ENCODE measurements at regions not wholly inside any gene's neighbourhood (a gene's known extent, or its start where the extent isn't known, plus 50 kb on each side); places are given as distances from the start of the nearest gene placed in this dataset.
"Not testable (repeated sequence)": the region's sequence is repeated elsewhere in the genome, so short reads cannot be mapped to it uniquely, and the experiment has no call there.

DNA sequence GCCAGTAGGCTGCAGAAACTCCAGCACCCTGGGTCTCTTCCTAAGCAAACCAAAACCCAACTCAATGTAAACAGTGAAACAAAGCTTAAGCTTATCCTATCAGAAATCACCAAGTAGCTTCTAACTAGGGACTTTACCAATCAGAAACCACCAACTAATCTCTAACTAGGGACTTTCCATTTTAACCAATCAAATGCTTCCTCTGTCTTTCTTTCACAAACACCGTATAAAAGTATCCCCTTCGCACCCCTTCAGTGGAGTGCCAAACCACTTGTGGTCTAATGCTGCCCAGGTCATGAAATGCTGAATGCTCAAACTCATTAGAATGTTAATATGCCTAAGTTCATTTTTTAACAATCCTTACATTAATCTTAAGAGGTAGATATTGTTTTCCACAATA, 250.5 kb upstream of the DUSP10 start:
- Histone ChIP-seq H3K9me3 (no peaks in the 10 kb centered on the region), H3K4me3 (no peak overlapping the region), H3K27me3 (no peaks in the 10 kb centered on the region), H3K36me3 (no peaks in the 10 kb centered on the region)
- DNase-seq = no peak

DNA sequence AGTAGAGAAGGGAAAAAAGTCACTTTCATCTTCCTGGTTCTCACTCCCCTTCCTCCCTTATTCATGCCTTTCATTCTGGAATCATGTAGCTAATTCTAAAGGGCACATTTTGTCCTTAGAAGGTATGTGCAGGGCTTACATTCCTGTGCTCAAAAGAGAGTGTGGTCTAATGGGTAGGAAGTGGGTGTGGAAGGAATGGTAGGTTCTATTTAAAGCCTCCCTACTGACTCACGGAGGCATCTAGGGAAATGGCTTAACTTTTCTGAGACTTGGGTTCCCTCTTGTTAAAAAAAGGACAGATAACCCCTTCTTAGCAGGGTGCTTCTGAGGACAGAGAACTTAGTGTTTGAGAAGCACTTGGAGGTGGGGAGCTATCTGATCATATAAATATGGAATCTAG, 249.3 kb upstream of the DUSP10 start:
- H3K9me3 ChIP-seq = no peaks in the 10 kb centered on the region
- H3K27me3 ChIP-seq = no peaks in the 10 kb centered on the region
- no peak for DNase-seq
- no peaks in the 10 kb centered on the region for H3K36me3 ChIP-seq
- no peak overlapping the region for H3K4me3 ChIP-seq

DNA sequence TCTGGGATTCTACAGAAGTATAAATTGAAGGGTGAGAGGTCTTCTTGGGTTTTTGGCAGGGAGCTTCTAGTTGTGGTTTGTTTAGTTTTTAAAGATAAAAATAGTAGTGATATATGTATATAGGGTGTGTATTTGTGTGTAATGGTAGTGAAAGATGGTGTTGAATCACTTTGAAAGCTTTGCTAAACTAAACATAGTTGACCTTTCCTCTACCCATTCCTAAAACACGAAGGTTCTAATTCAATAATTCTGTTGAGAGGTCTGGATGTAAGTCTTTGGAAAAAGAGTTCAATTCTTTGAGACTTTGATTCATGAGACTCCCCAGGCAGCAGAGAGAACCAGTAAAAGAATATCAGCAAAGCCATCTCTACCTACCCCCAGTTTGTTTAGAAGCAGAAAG, 247.9 kb upstream of the DUSP10 start:
- Histone ChIP-seq H3K9me3 (no peaks in the 10 kb centered on the region), H3K4me3 (no peak overlapping the region), H3K27me3 (no peaks in the 10 kb centered on the region), H3K36me3 (no peaks in the 10 kb centered on the region)
- no peak for DNase-seq

DNA sequence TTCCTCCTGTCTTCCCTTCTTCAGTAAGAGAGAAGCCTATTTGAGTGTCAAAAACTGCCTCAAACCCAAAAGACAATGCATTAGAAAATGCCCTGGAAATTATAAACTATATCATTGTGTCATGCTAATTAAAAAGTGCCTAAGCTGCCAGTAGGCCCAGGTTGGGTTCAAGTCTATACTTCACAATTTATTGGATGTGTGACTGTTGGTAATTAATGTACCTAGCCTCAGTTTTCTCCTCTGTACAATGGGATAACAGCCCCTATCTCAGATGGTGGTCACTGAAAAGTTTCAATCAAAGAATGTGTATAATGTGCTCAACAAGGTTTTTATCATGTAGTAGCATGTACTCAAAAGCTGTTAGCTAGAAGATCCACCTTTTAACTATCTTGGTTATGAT, 246.9 kb upstream of the DUSP10 start:
- H3K27me3 ChIP-seq = no peaks in the 10 kb centered on the region
- H3K36me3 ChIP-seq = no peaks in the 10 kb centered on the region
- no peaks in the 10 kb centered on the region for H3K9me3 ChIP-seq
- H3K4me3 ChIP-seq = no peak overlapping the region
- no peak for DNase-seq

DNA sequence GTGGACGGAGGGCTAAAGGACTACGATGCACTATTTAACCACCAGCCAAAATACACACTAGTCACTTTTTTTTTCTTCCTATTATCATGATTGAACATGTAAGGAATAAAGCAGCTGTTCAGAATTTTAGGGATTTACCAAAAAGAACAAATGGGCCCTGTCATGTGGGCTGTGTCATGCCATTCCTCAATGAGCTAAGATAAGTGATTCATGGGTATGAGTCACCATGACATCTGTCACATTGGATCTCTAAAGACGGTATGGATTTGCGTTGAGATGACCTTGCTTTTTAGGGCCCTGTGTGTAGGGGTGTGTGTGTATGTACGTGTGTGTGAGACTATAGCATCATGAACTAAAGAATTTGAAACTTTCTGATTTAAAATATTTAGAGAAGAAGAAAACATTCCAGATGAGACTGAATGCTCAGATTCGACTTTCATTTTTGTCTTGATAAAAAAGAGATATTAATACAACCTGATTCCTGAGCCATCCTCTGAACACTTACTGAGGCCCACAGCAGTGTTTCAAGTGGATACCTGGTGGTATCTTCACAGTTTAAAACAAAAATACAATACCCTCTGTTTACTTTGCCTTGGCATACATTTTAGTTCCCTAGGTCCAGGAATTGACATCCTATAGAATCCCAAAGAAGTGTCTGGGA, 246.1 kb upstream of the DUSP10 start:
- H3K27me3 ChIP-seq = no peaks in the 10 kb centered on the region
- H3K9me3 ChIP-seq = no peaks in the 10 kb centered on the region
- peak; percentile 20 for DNase-seq
- no peak overlapping the region for H3K4me3 ChIP-seq
- no peaks in the 10 kb centered on the region for H3K36me3 ChIP-seq

DNA sequence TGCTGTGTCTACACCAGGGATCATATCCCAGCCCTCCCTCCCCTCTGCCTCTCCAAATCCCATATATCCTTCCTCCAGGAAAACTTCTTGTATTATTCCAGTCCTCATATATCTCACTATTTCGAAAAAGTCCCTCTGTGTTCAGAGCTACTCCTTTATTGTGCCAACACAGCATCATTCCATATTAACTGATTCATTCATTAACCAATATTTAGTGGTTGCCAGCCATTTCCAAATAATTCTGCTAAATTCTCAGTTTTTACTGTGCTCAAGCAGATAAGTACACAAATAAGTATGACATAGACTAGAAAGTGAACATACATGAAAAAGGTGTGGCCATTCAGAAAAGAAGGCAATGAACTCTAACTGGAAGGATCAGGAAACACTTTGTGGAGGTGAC, 241.6 kb upstream of the DUSP10 start:
- H3K36me3 ChIP-seq = no peaks in the 10 kb centered on the region
- DNase-seq = no peak
- H3K4me3 ChIP-seq = no peak overlapping the region
- H3K27me3 ChIP-seq = no peaks in the 10 kb centered on the region
- H3K9me3 ChIP-seq = no peaks in the 10 kb centered on the region

DNA sequence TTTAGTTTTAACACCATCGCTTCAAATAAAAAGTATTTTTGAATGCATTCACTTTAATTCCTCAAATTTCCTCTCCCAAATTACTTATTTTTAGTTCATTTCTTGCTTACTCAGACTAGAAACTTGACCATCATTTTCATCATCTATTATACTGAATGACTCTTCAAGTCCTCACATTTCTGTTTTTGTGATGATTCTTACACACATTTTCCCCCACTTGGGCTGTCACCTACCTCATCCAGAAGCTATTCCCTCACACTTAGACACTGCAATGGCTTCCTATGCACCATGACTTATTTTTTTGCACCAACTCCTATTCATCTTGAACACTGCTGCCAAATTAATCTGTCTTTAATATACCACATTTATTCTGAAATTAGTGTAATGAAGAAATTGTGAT, 239.6 kb upstream of the DUSP10 start:
- Histone ChIP-seq H3K9me3 (no peaks in the 10 kb centered on the region), H3K27me3 (no peaks in the 10 kb centered on the region), H3K4me3 (no peak overlapping the region), H3K36me3 (no peaks in the 10 kb centered on the region)
- no peak for DNase-seq

DNA sequence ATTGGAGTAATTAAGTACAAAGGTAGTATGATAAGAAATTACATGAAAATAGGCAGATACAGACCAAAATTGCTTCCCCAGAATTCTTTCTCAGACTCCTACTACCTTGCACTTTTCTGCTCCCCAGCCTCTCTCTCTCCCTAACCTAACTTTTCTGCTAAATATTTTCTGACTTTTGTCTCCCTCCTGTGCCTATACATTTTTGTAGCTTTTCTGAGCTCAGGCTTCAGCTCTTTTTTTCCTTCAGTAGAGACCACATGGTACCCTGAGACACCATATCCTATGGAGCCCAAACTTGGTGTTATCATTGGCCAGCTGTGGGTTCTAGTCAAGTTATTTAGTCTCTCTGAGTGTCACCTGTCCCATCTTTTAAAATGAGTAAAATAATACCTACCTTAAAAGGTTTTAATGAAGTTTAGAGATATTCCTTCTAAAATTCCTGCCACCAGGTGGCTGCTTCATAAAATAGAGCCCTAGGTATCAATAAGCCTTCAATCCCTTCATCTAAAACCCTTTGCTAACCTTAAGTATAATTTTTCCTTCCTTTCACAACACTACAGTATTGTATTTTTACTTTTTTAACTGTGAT, 237.6 kb upstream of the DUSP10 start:
- no peaks in the 10 kb centered on the region for H3K27me3 ChIP-seq
- H3K9me3 ChIP-seq = no peaks in the 10 kb centered on the region
- no peak for DNase-seq
- H3K36me3 ChIP-seq = no peaks in the 10 kb centered on the region
- no peak overlapping the region for H3K4me3 ChIP-seq

DNA sequence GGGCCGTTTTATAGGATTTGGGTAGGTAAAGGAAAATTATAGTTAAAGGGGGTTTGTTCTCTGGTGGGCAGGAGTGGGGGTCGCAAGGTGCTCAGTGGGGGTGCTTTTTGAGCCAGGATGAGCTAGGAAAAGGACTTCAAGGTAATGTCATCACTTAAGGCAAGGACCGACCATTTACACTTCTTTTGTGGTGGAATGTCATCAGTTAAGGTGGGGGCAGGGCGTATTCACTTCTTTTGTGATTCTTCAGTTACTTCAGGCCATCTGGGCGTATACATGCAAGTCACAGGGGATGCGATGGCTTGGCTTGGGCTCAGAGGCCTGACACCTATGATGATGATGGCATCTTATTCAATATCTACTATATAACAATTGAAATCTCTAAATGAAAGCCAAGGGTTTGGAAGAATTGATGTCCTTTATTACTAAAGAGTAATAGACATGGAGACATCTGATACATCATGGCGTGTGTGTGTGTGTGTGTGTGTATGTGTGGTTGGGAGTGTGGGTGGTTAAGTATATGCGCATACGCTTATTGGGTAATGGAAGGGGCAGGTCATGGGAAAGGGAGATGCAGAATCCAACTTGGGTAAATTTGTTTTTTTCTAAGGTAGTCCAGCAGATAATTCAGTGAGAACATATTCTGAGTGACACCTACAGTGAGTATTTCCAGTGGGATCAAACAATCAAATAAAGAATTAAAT, 236.9 kb upstream of the DUSP10 start:
- H3K4me3 ChIP-seq, H3K9me3 ChIP-seq, H3K36me3 ChIP-seq, DNase-seq, H3K27me3 ChIP-seq: not testable (repeated sequence)

DNA sequence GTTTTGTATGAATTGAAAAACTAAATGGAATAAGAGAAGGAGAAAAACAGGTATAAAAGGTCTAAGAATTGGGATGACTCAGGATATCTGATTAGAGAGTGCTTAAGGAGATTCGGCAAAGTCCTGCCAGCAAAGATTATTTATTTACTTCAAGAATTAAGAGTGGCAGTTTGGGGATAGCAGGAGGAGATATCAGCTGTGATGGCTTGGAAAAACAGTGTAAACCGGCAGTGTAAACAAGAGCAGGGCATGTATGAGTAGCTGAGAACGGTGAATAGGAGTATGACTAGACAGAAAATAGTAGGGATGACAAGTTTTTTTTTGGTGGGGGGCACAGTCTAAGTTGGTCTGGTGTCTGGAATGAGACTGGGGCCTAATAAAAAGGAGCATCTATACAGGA, 231.9 kb upstream of the DUSP10 start:
- not testable (repeated sequence) for H3K9me3 ChIP-seq, H3K27me3 ChIP-seq, H3K36me3 ChIP-seq, H3K4me3 ChIP-seq, DNase-seq

DNA sequence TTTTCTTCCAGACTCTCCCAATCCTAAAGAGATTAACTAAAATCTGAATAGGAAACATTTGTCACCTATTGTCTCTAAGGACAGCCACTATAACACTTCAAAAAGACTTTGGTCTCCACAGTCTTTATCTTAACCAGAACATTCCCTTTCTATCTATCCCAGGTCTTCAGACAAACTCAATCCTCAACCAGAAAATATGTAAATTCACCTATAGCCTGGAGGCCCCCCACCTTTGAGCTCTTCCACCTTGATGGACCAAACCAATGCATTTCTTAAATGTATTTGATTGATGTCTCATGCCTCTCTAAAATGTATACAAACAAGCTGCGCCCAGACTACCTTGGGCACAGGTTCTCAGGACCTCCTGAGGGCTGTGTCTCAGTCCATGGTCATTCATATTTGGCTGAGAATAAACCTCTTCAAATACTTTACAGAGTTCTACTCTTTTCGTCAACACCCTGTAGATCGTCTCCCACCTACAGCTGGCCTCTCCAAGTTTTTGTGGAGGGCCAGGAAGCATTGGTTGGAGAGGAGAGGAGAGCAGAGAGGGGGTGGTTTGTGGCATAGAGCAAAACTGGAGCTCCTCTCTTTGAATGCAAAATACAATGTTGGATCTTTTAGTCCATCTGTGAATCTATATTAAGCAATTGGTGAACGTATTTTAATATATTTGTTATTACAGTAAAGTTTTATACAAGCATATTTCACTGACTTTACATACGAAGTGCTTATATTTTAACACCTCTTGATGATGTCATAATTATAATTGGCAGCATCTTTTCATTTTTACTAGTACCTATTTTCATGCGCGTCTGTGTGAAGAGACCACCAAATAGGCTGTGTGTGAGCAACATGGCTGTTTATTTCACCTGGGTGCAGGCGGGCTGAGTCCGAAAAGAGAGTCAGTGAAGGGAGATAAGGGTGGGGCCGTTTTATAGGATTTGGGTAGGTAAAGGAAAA, 230.7 kb upstream of the DUSP10 start:
- no peak for DNase-seq
- no peaks in the 10 kb centered on the region for H3K27me3 ChIP-seq
- H3K36me3 ChIP-seq = no peaks in the 10 kb centered on the region
- no peak overlapping the region for H3K4me3 ChIP-seq
- H3K9me3 ChIP-seq = no peaks in the 10 kb centered on the region

DNA sequence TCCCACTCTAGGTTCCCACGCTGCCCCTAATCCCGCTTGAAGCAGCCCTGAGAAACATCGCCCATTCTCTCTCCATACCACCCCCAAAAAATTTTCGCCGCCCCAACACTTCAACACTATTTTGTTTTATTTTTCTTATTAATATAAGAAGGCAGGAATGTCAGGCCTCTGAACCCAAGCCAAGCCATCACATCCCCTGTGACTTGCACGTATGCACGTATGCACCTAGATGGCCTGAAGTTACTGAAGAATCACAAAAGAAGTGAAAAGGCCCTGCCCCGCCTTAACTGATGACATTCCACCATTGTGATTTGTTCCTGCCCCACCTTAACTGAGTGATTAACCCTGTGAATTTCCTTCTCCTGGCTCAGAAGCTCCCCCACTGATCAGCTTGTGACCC, 229.1 kb upstream of the DUSP10 start:
- H3K9me3 ChIP-seq, H3K4me3 ChIP-seq, H3K36me3 ChIP-seq, H3K27me3 ChIP-seq, DNase-seq: not testable (repeated sequence)

DNA sequence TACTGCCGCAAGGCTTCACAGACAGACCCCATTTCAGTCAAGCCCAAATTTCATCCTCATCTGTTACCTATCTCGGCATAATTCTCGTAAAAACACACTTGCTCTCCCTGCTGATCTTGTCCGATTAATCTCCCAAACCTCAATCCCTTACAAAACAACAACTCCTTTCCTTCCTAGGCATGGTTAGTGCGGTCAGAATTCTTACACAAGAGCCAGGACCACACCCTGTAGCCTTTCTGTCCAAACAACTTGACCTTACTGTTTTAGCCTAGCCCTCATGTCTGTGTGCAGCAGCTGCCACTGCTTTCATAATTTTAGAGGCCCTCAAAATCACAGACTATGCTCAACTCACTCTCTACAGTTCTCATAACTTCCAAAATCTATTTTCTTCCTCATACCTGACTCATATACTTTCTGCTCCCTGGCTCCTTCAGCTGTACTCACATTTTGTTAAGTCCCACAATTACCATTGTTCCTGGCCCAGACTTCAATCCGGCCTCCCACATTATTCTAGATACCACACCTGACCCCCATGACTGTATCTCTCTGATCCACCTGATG, 227.5 kb upstream of the DUSP10 start:
- not testable (repeated sequence) for H3K36me3 ChIP-seq, H3K9me3 ChIP-seq, DNase-seq, H3K4me3 ChIP-seq, H3K27me3 ChIP-seq

DNA sequence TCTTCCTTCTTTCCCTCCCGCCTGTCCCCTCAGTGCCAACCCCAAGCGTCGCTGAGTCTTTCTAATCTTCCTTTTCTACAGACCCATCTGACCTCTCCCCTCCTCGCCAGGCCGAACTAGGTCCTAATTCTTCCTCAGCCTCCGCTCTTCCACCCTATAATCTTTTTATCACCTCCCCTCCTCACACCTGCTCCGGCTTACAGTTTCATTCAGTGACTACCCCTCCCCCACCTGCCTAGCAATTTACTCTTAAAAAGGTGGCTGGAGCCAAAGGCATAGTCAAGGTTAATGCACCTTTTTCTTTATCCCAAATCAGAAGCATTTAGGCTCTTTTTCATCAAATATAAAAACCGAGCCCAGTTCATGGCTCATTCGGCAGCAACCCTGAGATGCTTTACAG, 225.6 kb upstream of the DUSP10 start:
- H3K4me3 ChIP-seq, DNase-seq, H3K27me3 ChIP-seq, H3K9me3 ChIP-seq, H3K36me3 ChIP-seq: not testable (repeated sequence)

DNA sequence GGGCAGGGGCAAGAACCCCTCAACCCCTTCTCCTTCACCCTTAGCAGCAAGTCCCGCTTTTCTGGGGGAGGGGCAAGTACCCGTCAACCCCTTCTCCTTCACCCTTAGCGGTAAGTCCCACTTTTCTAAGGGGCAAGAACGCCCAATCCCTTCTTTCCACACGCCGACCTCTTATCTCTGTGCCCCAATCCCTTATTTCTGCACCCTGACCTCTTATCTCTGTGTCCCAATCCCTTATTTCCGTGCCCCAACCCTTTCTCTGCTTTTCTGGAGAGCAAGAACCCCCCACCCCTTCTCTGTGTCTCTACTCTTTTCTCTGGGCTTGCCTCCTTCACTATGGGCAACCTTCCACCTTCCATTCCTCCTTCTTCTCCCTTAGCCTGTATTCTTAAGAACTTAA, 225.0 kb upstream of the DUSP10 start:
- not testable (repeated sequence) for DNase-seq, H3K4me3 ChIP-seq, H3K27me3 ChIP-seq, H3K9me3 ChIP-seq, H3K36me3 ChIP-seq

DNA sequence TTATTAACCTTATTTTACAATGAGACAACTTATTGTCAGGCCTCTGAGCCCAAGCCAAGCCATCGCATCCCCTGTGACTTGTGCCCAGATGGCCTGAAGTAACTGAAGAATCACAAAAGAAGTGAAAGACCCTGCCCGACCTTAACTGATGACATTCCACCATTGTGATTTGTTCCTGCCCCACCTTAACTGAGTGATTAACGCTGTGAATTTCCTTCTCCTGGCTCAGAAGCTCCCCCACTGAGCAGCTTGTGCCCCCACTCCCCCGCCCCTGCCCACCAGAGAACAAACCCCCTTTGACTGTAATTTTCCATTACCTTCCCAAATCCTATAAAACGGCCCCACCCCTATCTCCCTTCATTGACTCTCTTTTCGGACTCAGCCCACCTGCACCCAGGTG, 224.0 kb upstream of the DUSP10 start:
- H3K9me3 ChIP-seq, DNase-seq: not testable (repeated sequence)

DNA sequence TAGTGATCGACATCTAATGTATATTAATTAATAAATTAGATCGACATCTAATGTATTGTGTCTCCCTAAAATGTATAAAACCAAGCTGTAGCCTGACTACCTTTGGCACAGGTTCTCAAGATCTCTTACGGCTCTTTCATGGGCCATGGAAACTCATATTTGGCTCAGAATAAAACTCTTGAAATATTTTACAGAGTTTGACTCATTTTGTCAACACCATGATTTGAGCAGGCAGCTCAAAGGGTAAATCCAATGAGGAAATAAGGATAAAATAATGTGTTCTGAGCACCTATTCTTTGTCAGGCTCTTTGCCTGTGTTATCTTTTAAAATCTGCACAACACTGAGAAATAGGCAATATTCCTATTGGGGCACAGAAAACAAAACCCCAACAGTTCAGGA, 223.4 kb upstream of the DUSP10 start:
- Histone ChIP-seq H3K27me3 (no peaks in the 10 kb centered on the region), H3K4me3 (no peak overlapping the region), H3K9me3 (no peaks in the 10 kb centered on the region), H3K36me3 (no peaks in the 10 kb centered on the region)
- no peak for DNase-seq

More for the DNA sequence above, 224.0 kb upstream of the DUSP10 start:
- H3K27me3 ChIP-seq, H3K4me3 ChIP-seq, H3K36me3 ChIP-seq: not testable (repeated sequence)
